ENCODE measurements at regions not wholly inside any gene's neighbourhood (a gene's known extent, or its start where the extent isn't known, plus 50 kb on each side); places are given as distances from the start of the nearest gene placed in this dataset.

DNA sequence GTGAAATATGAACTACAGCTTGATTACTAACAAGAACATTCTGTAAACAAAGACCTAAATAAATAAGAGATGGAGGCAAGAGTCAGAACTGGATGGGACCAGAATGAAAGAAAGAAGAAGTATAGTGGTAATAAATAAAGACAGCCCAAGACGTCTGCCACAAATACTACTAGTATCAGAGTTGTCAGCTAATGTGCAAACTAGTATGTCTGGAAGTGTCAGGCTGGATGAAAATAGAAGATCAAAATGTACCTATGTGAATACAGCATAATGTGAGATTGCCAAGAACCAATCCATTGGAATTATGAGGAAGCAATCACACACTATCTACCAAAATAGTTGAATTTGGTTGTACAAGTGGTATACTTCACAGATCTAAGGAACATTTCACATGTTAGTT, 353.0 kb downstream of the BTG1 start:
- no peak overlapping the region for H3K27ac ChIP-seq (ENCODE audit: low read depth, low read length)
- H3K9ac ChIP-seq (ENCODE audit: low read length): no peak overlapping the region
- H3K27me3 ChIP-seq (ENCODE audit: control insufficient read depth, insufficient read depth, low read length): no peaks in the 10 kb centered on the region
- no peak overlapping the region for H3K4me3 ChIP-seq (ENCODE audit: low read depth, low read length)
- no peaks in the 10 kb centered on the region for H3K9me3 ChIP-seq (ENCODE audit: control insufficient read depth, insufficient read depth, low read depth, low read length)
- H3K36me3 ChIP-seq (ENCODE audit: control insufficient read depth, insufficient read depth, low read length): no peaks in the 10 kb centered on the region
- H3K4me1 ChIP-seq (ENCODE audit: control insufficient read depth, insufficient read depth, low read length): no peaks in the 10 kb centered on the region

GRCh38 chr12:91786499-91787272, 359.0 kb downstream of the BTG1 start:
- Histone ChIP-seq H3K36me3 (ENCODE audit: control insufficient read depth, insufficient read depth, low read length) (no peaks in the 10 kb centered on the region), H3K4me3 (ENCODE audit: low read depth, low read length) (no peak overlapping the region), H3K9me3 (ENCODE audit: control insufficient read depth, insufficient read depth, low read depth, low read length) (no peaks in the 10 kb centered on the region), H3K9ac (ENCODE audit: low read length) (no peak overlapping the region), H3K4me1 (ENCODE audit: control insufficient read depth, insufficient read depth, low read length) (no peaks in the 10 kb centered on the region; the same call in 1 of the 2 replicates), H3K27me3 (ENCODE audit: control insufficient read depth, insufficient read depth, low read length) (no peaks in the 10 kb centered on the region), H3K27ac (ENCODE audit: low read depth, low read length) (no peak overlapping the region)

- Histone ChIP-seq H3K9me3 (ENCODE audit: control insufficient read depth, insufficient read depth, low read depth, low read length) (no peaks in the 10 kb centered on the region), H3K36me3 (ENCODE audit: control insufficient read depth, insufficient read depth, low read length) (no peaks in the 10 kb centered on the region), H3K4me3 (ENCODE audit: low read depth, low read length) (no peak overlapping the region), H3K4me1 (ENCODE audit: control insufficient read depth, insufficient read depth, low read length) (no peaks in the 10 kb centered on the region; the same call in 1 of the 2 replicates), H3K27me3 (ENCODE audit: control insufficient read depth, insufficient read depth, low read length) (no peaks in the 10 kb centered on the region), H3K9ac (ENCODE audit: low read length) (no peak overlapping the region), H3K27ac (ENCODE audit: low read depth, low read length) (no peak overlapping the region)
Measured at GRCh38 chr12:91785655-91786498, 359.8 kb downstream of the BTG1 start.

DNA sequence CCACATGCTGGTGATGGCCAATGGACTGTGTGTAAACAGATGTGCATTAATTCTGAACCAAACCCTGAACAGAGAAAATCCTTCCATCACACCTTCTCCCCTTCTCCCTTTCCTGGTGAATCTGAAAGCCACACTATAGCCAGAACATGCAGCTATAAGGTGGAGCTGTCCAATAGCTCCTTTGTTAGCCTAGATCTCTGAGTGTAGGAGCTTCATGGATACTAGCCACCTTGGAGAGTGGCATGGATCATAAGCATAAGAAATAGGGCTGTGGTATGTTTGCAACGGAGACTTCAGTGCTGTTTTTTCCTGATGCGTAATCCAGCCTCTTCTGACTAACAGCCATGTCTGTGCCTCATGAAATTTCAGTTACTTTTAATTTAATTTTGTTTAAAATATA, 364.5 kb downstream of the BTG1 start:
- H3K9ac ChIP-seq (ENCODE audit: low read length): no peak overlapping the region
- H3K4me3 ChIP-seq (ENCODE audit: low read depth, low read length): no peak overlapping the region
- H3K27me3 ChIP-seq (ENCODE audit: control insufficient read depth, insufficient read depth, low read length): no peaks in the 10 kb centered on the region
- no peaks in the 10 kb centered on the region; the same call in 1 of the 2 replicates for H3K4me1 ChIP-seq (ENCODE audit: control insufficient read depth, insufficient read depth, low read length)
- H3K9me3 ChIP-seq (ENCODE audit: control insufficient read depth, insufficient read depth, low read depth, low read length): no peaks in the 10 kb centered on the region
- H3K27ac ChIP-seq (ENCODE audit: low read depth, low read length): no peak overlapping the region
- no peaks in the 10 kb centered on the region for H3K36me3 ChIP-seq (ENCODE audit: control insufficient read depth, insufficient read depth, low read length)

DNA sequence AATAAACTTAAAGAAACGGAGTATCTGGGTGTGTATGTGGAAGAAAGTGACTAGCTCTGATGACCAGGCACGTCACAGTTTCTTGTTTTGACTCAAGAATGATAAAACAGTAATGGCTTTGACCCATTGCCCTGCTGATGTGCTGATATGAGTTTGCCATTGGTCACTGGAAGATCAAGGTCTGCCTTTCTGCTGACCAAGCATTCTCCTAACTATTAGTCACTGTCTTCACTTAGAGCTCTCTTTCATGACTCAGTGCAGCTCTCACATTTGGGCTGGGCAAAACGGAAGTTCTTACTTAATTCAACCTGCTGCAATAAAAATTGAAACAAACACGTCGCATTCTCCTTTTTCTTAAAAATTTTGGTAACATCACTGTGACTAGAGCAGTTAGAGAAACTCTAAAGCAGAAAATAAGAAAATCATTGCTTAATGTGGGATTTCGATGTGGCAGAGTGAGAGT, 366.7 kb downstream of the BTG1 start:
- Histone ChIP-seq H3K9me3 (ENCODE audit: control insufficient read depth, insufficient read depth, low read depth, low read length) (no peaks in the 10 kb centered on the region), H3K27me3 (ENCODE audit: control insufficient read depth, insufficient read depth, low read length) (no peaks in the 10 kb centered on the region), H3K27ac (ENCODE audit: low read depth, low read length) (no peak overlapping the region), H3K9ac (ENCODE audit: low read length) (no peak overlapping the region), H3K4me1 (ENCODE audit: control insufficient read depth, insufficient read depth, low read length) (no peaks in the 10 kb centered on the region), H3K36me3 (ENCODE audit: control insufficient read depth, insufficient read depth, low read length) (no peaks in the 10 kb centered on the region), H3K4me3 (ENCODE audit: low read depth, low read length) (no peak overlapping the region)

DNA sequence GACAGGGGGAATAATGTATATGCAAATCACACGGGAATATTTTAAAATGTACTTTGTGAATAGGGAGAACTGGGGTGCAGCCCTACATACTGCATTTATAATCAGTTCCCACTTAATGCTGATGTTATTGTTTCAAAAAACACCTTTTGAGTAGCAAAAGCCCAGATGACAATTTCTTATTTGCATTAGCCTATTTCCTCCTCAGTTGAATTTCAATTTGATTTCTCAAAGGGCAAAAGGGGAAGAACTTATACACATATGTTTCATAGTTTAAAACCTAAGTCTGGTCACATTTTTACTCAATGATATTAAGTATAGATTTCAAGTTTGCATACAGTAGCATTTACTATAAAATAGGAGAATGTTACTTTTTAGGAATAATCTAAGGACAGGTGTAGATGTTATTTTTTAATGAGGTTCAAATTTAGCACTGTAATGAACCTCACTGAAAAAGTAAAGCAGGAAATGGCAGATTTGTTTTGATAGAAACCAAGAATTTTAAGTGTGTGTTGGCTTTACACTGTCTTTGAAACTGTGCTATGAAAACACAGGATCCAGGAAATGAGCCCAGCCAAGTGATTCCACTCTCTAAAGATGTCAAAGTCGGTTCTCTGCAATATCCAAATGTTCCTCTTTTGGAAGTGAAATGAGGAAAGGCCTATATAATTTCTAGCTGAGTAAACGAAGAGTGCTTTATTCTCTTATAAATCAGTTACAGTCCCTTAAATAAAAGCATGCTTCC, 367.4 kb downstream of the BTG1 start:
- Histone ChIP-seq H3K9me3 (ENCODE audit: control insufficient read depth, insufficient read depth, low read depth, low read length) (no peaks in the 10 kb centered on the region), H3K36me3 (ENCODE audit: control insufficient read depth, insufficient read depth, low read length) (no peaks in the 10 kb centered on the region), H3K27me3 (ENCODE audit: control insufficient read depth, insufficient read depth, low read length) (no peaks in the 10 kb centered on the region), H3K27ac (ENCODE audit: low read depth, low read length) (0 out of 2 replicates have a peak overlapping the region, but pooled peaks have one; percentile 26), H3K9ac (ENCODE audit: low read length) (no peak overlapping the region), H3K4me1 (ENCODE audit: control insufficient read depth, insufficient read depth, low read length) (no peaks in the 10 kb centered on the region), H3K4me3 (ENCODE audit: low read depth, low read length) (no peak overlapping the region)

DNA sequence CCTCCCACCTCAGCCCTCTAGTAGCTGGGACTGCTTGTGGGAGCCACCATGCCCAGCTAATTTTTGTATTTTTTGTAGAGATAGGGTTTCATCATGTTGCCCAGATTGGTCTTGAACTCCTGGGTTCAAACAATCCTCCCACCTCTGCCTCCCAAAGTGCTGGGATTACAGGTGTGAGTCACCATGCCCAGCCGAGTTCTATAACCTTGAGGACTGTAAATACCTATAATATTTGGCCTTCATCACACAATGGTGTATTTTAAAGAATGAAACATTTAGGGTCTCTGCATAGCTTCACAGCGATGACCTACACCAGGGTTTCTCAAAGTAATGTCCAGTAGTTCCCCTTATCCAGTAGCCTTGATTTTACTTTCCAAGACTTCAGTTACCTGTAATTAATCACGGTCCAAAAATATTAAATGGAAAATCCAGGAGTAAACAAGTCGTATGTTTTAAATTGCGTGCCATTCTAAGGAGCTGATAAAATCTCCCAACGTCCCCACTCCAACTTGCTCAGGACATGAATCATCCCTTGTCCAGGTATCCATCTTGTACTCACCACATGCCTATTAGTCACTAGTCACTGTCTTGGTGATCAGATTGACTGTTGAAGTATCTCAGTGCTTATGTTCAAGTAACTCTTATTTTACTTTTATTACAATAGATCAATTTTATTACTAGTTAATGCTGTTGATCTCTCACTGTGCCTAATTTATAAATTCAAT, 368.2 kb downstream of the BTG1 start:
- no peak overlapping the region for H3K9ac ChIP-seq (ENCODE audit: low read length)
- no peak overlapping the region for H3K27ac ChIP-seq (ENCODE audit: low read depth, low read length)
- no peaks in the 10 kb centered on the region for H3K36me3 ChIP-seq (ENCODE audit: control insufficient read depth, insufficient read depth, low read length)
- H3K27me3 ChIP-seq (ENCODE audit: control insufficient read depth, insufficient read depth, low read length): no peaks in the 10 kb centered on the region
- no peak overlapping the region for H3K4me3 ChIP-seq (ENCODE audit: low read depth, low read length)
- no peaks in the 10 kb centered on the region for H3K9me3 ChIP-seq (ENCODE audit: control insufficient read depth, insufficient read depth, low read depth, low read length)
- no peaks in the 10 kb centered on the region for H3K4me1 ChIP-seq (ENCODE audit: control insufficient read depth, insufficient read depth, low read length)

DNA sequence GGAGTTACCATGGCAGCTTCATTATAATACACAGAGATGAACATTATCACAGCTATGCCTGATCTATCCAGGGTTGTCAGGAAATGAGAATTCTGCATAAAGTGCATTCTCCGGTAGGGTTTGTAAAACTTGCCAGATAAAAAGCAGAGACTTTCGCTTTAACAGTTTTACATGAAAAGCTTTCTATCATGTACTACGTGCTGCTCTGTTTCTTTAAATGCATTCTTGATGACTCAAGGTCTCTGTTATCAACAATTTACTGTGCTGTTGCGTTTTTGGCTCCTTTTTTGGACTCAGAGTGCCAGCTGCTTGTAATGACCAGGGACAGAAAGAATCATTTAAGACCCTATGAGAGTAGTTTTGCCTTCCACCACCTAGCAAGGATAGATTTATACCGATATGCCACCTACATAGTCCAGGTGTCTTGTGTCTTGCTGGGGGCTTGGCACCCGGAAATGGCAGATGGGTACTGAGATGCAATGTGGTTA, 371.2 kb downstream of the BTG1 start:
- Histone ChIP-seq H3K4me1 (ENCODE audit: control insufficient read depth, insufficient read depth, low read length) (0 out of 2 replicates have a peak, but pooled peaks cover 3% of the 10 kb centered on the region), H3K36me3 (ENCODE audit: control insufficient read depth, insufficient read depth, low read length) (no peaks in the 10 kb centered on the region), H3K9me3 (ENCODE audit: control insufficient read depth, insufficient read depth, low read depth, low read length) (no peaks in the 10 kb centered on the region), H3K27ac (ENCODE audit: low read depth, low read length) (no peak overlapping the region), H3K4me3 (ENCODE audit: low read depth, low read length) (no peak overlapping the region), H3K9ac (ENCODE audit: low read length) (no peak overlapping the region), H3K27me3 (ENCODE audit: control insufficient read depth, insufficient read depth, low read length) (no peaks in the 10 kb centered on the region)

DNA sequence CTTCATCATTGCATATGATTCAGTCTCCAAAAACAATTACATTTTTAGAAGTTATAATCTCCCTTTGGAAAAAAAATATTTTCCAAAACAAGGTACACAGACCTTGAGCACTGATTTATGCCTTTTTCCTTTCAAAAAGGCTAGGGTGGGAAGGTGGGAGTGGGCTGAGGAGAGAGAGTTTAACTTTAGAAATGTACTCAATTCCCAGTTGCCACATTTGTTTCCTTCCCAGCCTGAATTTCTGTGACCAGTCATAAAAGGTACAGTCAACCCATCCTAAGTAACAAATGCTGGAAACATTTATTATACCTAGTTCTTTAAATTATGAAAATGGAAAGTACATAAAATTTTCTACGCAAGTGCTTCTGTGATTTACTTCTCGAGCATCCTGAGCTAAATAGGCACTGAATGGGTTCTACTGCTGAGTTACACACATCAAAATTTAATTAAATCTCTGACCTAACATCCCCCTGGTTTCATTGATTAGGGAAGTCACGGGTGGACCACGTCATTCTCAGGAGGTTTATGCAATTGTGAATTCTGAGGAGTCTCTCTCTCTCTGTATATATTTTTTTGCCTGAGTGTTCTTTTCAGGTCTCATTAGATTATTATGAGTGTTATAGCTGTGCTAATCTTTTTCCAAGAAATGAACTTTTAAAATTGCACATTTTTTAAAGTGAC, 371.8 kb downstream of the BTG1 start:
- H3K9ac ChIP-seq (ENCODE audit: low read length): no peak overlapping the region
- H3K27ac ChIP-seq (ENCODE audit: low read depth, low read length): no peak overlapping the region
- no peaks in the 10 kb centered on the region for H3K36me3 ChIP-seq (ENCODE audit: control insufficient read depth, insufficient read depth, low read length)
- H3K27me3 ChIP-seq (ENCODE audit: control insufficient read depth, insufficient read depth, low read length): no peaks in the 10 kb centered on the region
- no peaks in the 10 kb centered on the region for H3K9me3 ChIP-seq (ENCODE audit: control insufficient read depth, insufficient read depth, low read depth, low read length)
- H3K4me3 ChIP-seq (ENCODE audit: low read depth, low read length): no peak overlapping the region
- H3K4me1 ChIP-seq (ENCODE audit: control insufficient read depth, insufficient read depth, low read length): 0 out of 2 replicates have a peak, but pooled peaks cover 3% of the 10 kb centered on the region

DNA sequence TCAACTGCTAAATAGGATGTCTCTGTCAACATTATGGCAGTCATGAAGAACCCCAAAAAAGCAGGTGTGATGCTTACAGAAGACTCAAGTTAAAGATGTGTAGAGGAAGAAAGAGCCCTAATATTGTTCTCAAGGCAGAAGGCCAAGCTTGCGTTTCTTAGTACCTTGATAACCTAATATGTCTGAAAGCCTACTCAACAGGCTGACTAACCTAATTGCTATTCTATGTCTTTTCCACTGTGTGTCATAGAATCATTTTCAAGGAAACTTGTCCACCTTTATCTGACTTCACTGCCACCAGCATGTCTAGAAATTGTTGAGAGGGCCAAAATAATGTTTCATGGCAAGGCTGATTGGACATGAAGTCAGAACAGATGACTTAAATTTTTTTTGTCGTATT, 373.2 kb downstream of the BTG1 start:
- H3K27ac ChIP-seq (ENCODE audit: low read depth, low read length): no peak overlapping the region
- H3K36me3 ChIP-seq (ENCODE audit: control insufficient read depth, insufficient read depth, low read length): no peaks in the 10 kb centered on the region
- H3K9ac ChIP-seq (ENCODE audit: low read length): no peak overlapping the region
- H3K4me3 ChIP-seq (ENCODE audit: low read depth, low read length): no peak overlapping the region
- H3K9me3 ChIP-seq (ENCODE audit: control insufficient read depth, insufficient read depth, low read depth, low read length): 0 out of 2 replicates have a peak, but pooled peaks cover 2% of the 10 kb centered on the region
- H3K27me3 ChIP-seq (ENCODE audit: control insufficient read depth, insufficient read depth, low read length): no peaks in the 10 kb centered on the region
- 0 out of 2 replicates have a peak, but pooled peaks cover 3% of the 10 kb centered on the region for H3K4me1 ChIP-seq (ENCODE audit: control insufficient read depth, insufficient read depth, low read length)

Measured in HUES6 (cell line).